Karpas-422 (cell line): ENCODE measurements at regions not wholly inside any gene's neighbourhood (a gene's known extent, or its start where the extent isn't known, plus 50 kb on each side); places are given as distances from the start of the nearest gene placed in this dataset.

Experiments
- DNase-seq: peaks from one replicate; pipeline ENCODE4 v3.0.0-alpha.2; 2015
- H2AFZ ChIP-seq: fragments of 200-600 bp; sonication (generic); 2 replicates; pipeline ENCODE4 v1.6.1; 2014; ENCODE audit warnings: antibody characterized with exemption, low read length, mixed read lengths
- H3K27ac ChIP-seq: fragments of 200-600 bp; sonication (generic); 2 replicates; pipeline ENCODE4 v1.5.1; 2014; ENCODE audit warnings: mild to moderate bottlenecking, low read length, moderate library complexity
- H3K27me3 ChIP-seq: fragments of 200-600 bp; sonication (generic); 2 replicates; pipeline ENCODE4 v1.6.1; 2014; ENCODE audit warnings: low read length, mixed read lengths
- H3K36me3 ChIP-seq: fragments of 200-600 bp; sonication (generic); 2 replicates; pipeline ENCODE4 v1.6.1; 2014; ENCODE audit warnings: low read length, mixed read lengths; ENCODE audit not compliant: insufficient read depth
- H3K4me1 ChIP-seq: fragments of 200-600 bp; sonication (generic); 2 replicates; pipeline ENCODE4 v1.6.1; 2014; ENCODE audit warnings: mild to moderate bottlenecking, low read length, mixed read lengths
- H3K4me2 ChIP-seq: fragments of 200-600 bp; sonication (generic); 2 replicates; pipeline ENCODE4 v1.6.1; 2014; ENCODE audit warnings: low read length, low read depth, mild to moderate bottlenecking; ENCODE audit not compliant: poor library complexity, severe bottlenecking
- H3K4me3 ChIP-seq: fragments of 200-600 bp; sonication (generic); 2 replicates; pipeline ENCODE4 v1.5.1; 2014; ENCODE audit warnings: mild to moderate bottlenecking, antibody characterized with exemption, low read length, mixed read lengths
- H3K79me2 ChIP-seq: fragments of 200-600 bp; sonication (generic); 2 replicates; pipeline ENCODE4 v1.6.1; 2014; ENCODE audit warnings: mild to moderate bottlenecking, low read length, mixed read lengths
- H3K9ac ChIP-seq: fragments of 200-600 bp; sonication (generic); 2 replicates; pipeline ENCODE4 v1.6.0; 2014; ENCODE audit warnings: low read length
- H3K9me2 ChIP-seq: fragments of 200-600 bp; sonication (generic), shearing (Covaris generic); replicated peaks from 2 replicates; pipeline ENCODE4 v1.6.0; 2014; ENCODE audit warnings: mild to moderate bottlenecking, low read length, moderate library complexity; ENCODE audit not compliant: insufficient read depth
- H3K9me3 ChIP-seq: fragments of 300-700, 200-600 bp; sonication (generic); 2 replicates; pipeline ENCODE4 v1.6.1; 2014; ENCODE audit warnings: low read length, mixed read lengths
- H4K20me1 ChIP-seq: fragments of 200-600 bp; sonication (generic); 2 replicates; pipeline ENCODE4 v1.6.1; 2014; ENCODE audit warnings: mild to moderate bottlenecking, antibody characterized with exemption, low read length, low read depth; ENCODE audit not compliant: insufficient read depth

GRCh38 chr13:109602356-109602755 lies 184.0 kb downstream of the IRS2 start:
- H3K27ac ChIP-seq = no peak overlapping the region
- H3K27me3 ChIP-seq = no peaks in the 10 kb centered on the region
- H3K4me3 ChIP-seq = no peak overlapping the region
- no peak overlapping the region for H3K9ac ChIP-seq
- H3K4me2 ChIP-seq = no peak overlapping the region
- H3K9me2 ChIP-seq = no peaks in the 10 kb centered on the region
- peaks cover 6% of the 10 kb centered on the region for H3K4me1 ChIP-seq
- DNase-seq = no peak
- H3K79me2 ChIP-seq = no peaks in the 10 kb centered on the region
- H4K20me1 ChIP-seq = no peaks in the 10 kb centered on the region
- H3K36me3 ChIP-seq = no peaks in the 10 kb centered on the region; the same call in 1 of the 2 replicates
- H3K9me3 ChIP-seq = no peaks in the 10 kb centered on the region
- H2AFZ ChIP-seq = no peak overlapping the region

GRCh38 chr13:109599901-109600657 lies 186.3 kb downstream of the IRS2 start:
- Histone ChIP-seq H2AFZ (no peak overlapping the region), H3K36me3 (no peaks in the 10 kb centered on the region; the same call in 1 of the 2 replicates), H3K27me3 (no peaks in the 10 kb centered on the region), H3K4me2 (no peak overlapping the region), H3K27ac (no peak overlapping the region), H3K9me3 (no peaks in the 10 kb centered on the region), H3K9ac (no peak overlapping the region), H3K79me2 (no peaks in the 10 kb centered on the region), H3K4me3 (no peak overlapping the region), H4K20me1 (no peaks in the 10 kb centered on the region), H3K9me2 (no peaks in the 10 kb centered on the region), H3K4me1 (peaks cover 6% of the 10 kb centered on the region)
- no peak for DNase-seq

- no peaks in the 10 kb centered on the region for H3K27me3 ChIP-seq
- no peaks in the 10 kb centered on the region for H4K20me1 ChIP-seq
- H2AFZ ChIP-seq = no peak overlapping the region
- H3K27ac ChIP-seq = no peak overlapping the region
- no peaks in the 10 kb centered on the region for H3K9me3 ChIP-seq
- peaks cover 6% of the 10 kb centered on the region for H3K4me1 ChIP-seq
- no peak overlapping the region for H3K9ac ChIP-seq
- no peak overlapping the region for H3K4me3 ChIP-seq
- no peaks in the 10 kb centered on the region for H3K36me3 ChIP-seq
- H3K4me2 ChIP-seq = no peak overlapping the region
- H3K79me2 ChIP-seq = no peaks in the 10 kb centered on the region
- no peaks in the 10 kb centered on the region for H3K9me2 ChIP-seq
- no peak for DNase-seq
These were observed 190.9 kb downstream of the IRS2 start for GRCh38 chr13:109595471-109595870.

GRCh38 chr13:109593230-109593629 lies 193.2 kb downstream of the IRS2 start:
- Histone ChIP-seq H3K79me2 (no peaks in the 10 kb centered on the region), H3K36me3 (no peaks in the 10 kb centered on the region)

GRCh38 chr13:109592770-109593169 lies 193.6 kb downstream of the IRS2 start:
- H3K27ac ChIP-seq = no peak overlapping the region
- no peaks in the 10 kb centered on the region for H3K27me3 ChIP-seq
- H3K4me1 ChIP-seq = no peaks in the 10 kb centered on the region
- no peak for DNase-seq
- no peak overlapping the region for H2AFZ ChIP-seq
- H3K79me2 ChIP-seq = no peaks in the 10 kb centered on the region
- H3K36me3 ChIP-seq = no peaks in the 10 kb centered on the region
- H4K20me1 ChIP-seq = no peaks in the 10 kb centered on the region
- H3K9me3 ChIP-seq = no peaks in the 10 kb centered on the region
- H3K9me2 ChIP-seq = no peaks in the 10 kb centered on the region
- no peak overlapping the region for H3K4me3 ChIP-seq
- H3K9ac ChIP-seq = no peak overlapping the region
- H3K4me2 ChIP-seq = no peak overlapping the region

More at GRCh38 chr13:109593230-109593629, 193.2 kb downstream of the IRS2 start:
- Histone ChIP-seq H2AFZ (no peak overlapping the region), H3K27me3 (no peaks in the 10 kb centered on the region), H3K4me1 (no peaks in the 10 kb centered on the region), H3K27ac (no peak overlapping the region), H3K4me2 (no peak overlapping the region), H3K9me2 (no peaks in the 10 kb centered on the region), H3K9me3 (no peaks in the 10 kb centered on the region), H3K4me3 (no peak overlapping the region), H4K20me1 (no peaks in the 10 kb centered on the region), H3K9ac (no peak overlapping the region)
- no peak for DNase-seq

- Histone ChIP-seq H2AFZ (no peak overlapping the region), H3K9ac (no peak overlapping the region), H3K27me3 (no peaks in the 10 kb centered on the region), H3K79me2 (no peaks in the 10 kb centered on the region), H4K20me1 (no peaks in the 10 kb centered on the region), H3K9me3 (no peaks in the 10 kb centered on the region), H3K4me3 (no peak overlapping the region), H3K4me2 (no peak overlapping the region), H3K27ac (no peak overlapping the region), H3K36me3 (no peaks in the 10 kb centered on the region), H3K9me2 (no peaks in the 10 kb centered on the region), H3K4me1 (no peaks in the 10 kb centered on the region)
- DNase-seq = no peak
These were observed 198.7 kb downstream of the IRS2 start for GRCh38 chr13:109587689-109588088.

GRCh38 chr13:109586509-109587346 lies 199.7 kb downstream of the IRS2 start:
- H3K9me2 ChIP-seq = no peaks in the 10 kb centered on the region
- H3K27me3 ChIP-seq = no peaks in the 10 kb centered on the region
- no peak overlapping the region for H3K4me3 ChIP-seq
- H2AFZ ChIP-seq = no peak overlapping the region
- no peak overlapping the region for H3K9ac ChIP-seq
- H3K27ac ChIP-seq = no peak overlapping the region
- no peaks in the 10 kb centered on the region for H3K4me1 ChIP-seq
- no peak overlapping the region for H3K4me2 ChIP-seq
- DNase-seq = no peak
- no peaks in the 10 kb centered on the region for H4K20me1 ChIP-seq
- H3K79me2 ChIP-seq = no peaks in the 10 kb centered on the region
- no peaks in the 10 kb centered on the region for H3K36me3 ChIP-seq
- H3K9me3 ChIP-seq = no peaks in the 10 kb centered on the region

- no peaks in the 10 kb centered on the region for H3K9me2 ChIP-seq
- no peaks in the 10 kb centered on the region for H3K27me3 ChIP-seq
- H3K9me3 ChIP-seq = no peaks in the 10 kb centered on the region
- H3K79me2 ChIP-seq = no peaks in the 10 kb centered on the region
- no peak overlapping the region for H3K27ac ChIP-seq
- no peak overlapping the region for H3K9ac ChIP-seq
- H3K4me1 ChIP-seq = no peaks in the 10 kb centered on the region
- H4K20me1 ChIP-seq = no peaks in the 10 kb centered on the region
- H3K4me3 ChIP-seq = no peak overlapping the region
- no peak for DNase-seq
- no peak overlapping the region for H3K4me2 ChIP-seq
- no peak overlapping the region for H2AFZ ChIP-seq
- H3K36me3 ChIP-seq = no peaks in the 10 kb centered on the region
These were observed 201.5 kb downstream of the IRS2 start for GRCh38 chr13:109584844-109585361.
